ENCODE measurements at regions not wholly inside any gene's neighbourhood (a gene's known extent, or its start where the extent isn't known, plus 50 kb on each side); places are given as distances from the start of the nearest gene placed in this dataset.

DNA sequence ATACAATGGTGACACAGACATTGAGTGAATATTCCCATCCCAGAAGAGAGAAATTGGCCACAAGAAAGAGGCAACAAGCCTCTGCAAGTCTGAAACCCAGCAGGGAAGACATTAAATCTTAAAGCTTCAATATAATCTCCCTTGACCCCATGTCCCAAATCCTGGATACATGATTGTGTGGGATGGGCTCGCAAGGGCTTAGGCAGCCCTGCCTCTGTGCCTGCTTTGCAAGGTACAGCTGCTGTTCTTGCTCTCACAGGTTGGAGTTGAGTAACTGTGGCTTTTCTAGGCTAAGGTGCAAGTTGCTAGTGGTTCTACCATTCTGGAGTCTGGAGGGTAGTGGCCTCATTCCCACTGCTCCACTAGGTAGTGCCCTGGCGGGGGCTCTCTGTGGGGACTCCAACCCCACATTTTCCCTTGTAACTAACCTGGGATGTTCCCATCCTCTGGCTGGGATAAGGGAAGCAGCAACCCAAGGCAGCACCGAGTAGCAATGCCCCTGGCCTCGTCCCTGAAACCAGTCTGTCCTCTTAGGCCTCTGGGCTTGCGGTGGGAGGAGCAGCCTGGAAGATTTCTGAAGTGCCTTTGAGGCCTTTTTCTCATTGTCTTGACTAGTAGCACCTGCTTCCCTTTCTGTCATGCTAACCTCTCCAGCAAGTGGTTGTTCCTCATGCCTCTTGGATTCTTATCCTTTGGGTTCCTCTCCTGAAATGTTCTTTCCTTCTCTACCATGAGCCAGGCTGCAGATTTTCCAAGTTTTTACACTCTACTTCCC lies 90.0 kb downstream of the FAM174B start:
- H3K9me3 Mint-ChIP-seq (ENCODE audit: low read depth) = peaks cover 3% of the 10 kb centered on the region
- H3K4me1 Mint-ChIP-seq (ENCODE audit: low read depth) = peaks cover 5% of the 10 kb centered on the region
- no peak overlapping the region for H3K27ac Mint-ChIP-seq
- DNase-seq (ENCODE audit: low spot score, unreplicated experiment) = no peak
- H3K4me3 Mint-ChIP-seq (ENCODE audit: low read depth) = no peak overlapping the region
- TF ChIP-seq, protein P1, sequence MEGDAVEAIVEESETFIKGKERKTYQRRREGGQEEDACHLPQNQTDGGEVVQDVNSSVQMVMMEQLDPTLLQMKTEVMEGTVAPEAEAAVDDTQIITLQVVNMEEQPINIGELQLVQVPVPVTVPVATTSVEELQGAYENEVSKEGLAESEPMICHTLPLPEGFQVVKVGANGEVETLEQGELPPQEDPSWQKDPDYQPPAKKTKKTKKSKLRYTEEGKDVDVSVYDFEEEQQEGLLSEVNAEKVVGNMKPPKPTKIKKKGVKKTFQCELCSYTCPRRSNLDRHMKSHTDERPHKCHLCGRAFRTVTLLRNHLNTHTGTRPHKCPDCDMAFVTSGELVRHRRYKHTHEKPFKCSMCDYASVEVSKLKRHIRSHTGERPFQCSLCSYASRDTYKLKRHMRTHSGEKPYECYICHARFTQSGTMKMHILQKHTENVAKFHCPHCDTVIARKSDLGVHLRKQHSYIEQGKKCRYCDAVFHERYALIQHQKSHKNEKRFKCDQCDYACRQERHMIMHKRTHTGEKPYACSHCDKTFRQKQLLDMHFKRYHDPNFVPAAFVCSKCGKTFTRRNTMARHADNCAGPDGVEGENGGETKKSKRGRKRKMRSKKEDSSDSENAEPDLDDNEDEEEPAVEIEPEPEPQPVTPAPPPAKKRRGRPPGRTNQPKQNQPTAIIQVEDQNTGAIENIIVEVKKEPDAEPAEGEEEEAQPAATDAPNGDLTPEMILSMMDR (IDR thresholded peaks at IDR 0.05; ENCODE audit: unreplicated experiment) = no peak
- no peaks in the 10 kb centered on the region for H3K36me3 Mint-ChIP-seq (ENCODE audit: insufficient read depth)
- H3K27me3 Mint-ChIP-seq = peaks cover 17% of the 10 kb centered on the region

DNA sequence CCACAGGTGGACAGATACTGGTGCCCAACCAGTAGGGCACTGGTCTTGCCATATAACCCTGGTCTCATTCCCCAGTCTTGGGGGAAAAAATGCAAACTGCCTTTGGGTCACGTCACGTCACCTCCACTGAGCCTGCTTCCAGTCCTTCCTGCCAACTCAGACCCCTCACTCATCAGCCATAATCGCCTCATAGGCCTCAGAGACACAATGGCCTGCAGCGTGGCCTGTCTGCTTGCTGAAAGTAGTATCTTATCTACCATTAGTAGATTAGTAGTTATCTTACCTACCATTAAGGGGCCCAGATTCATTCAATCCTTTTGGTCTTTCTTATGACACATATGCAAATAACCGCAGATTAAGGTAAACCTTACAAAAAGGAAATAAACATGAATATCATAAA lies 93.8 kb downstream of the FAM174B start:
- no peak for DNase-seq (ENCODE audit: low spot score, unreplicated experiment)
- Mint-ChIP-seq H3K9me3 (ENCODE audit: low read depth) (peaks cover 6% of the 10 kb centered on the region), H3K4me3 (ENCODE audit: low read depth) (no peak overlapping the region), H3K27ac (no peak overlapping the region), H3K4me1 (ENCODE audit: low read depth) (peaks cover 5% of the 10 kb centered on the region), H3K36me3 (ENCODE audit: insufficient read depth) (no peaks in the 10 kb centered on the region), H3K27me3 (peaks cover 16% of the 10 kb centered on the region)
- TF ChIP-seq, protein P1 (IDR thresholded peaks at IDR 0.05; ENCODE audit: unreplicated experiment) = no peak

DNA sequence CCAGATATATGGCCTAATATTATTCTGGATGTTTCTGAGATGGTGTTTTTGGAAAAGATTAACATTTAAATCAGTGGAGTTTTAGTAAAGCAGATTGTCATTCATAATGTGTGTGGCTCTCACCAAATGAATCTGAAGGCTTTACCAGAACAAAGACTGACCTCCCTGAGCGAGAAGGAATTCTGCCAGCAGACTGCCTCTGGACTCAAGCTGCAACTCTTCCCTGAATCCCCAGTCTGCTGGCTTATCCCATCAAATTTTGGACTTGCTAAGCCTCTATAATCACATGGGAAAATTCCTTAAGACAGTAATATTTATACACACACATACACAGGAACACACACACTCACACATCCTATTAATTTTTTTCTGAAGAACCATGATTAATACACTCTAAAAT lies 102.3 kb downstream of the FAM174B start:
- TF ChIP-seq, protein P1 (IDR thresholded peaks at IDR 0.05; ENCODE audit: unreplicated experiment) = no peak
- Mint-ChIP-seq H3K27me3 (no peaks in the 10 kb centered on the region), H3K36me3 (ENCODE audit: insufficient read depth) (no peaks in the 10 kb centered on the region), H3K27ac (no peak overlapping the region), H3K9me3 (ENCODE audit: low read depth) (peaks cover 11% of the 10 kb centered on the region), H3K4me1 (ENCODE audit: low read depth) (no peaks in the 10 kb centered on the region), H3K4me3 (ENCODE audit: low read depth) (no peak overlapping the region)
- no peak for DNase-seq (ENCODE audit: low spot score, unreplicated experiment)

DNA sequence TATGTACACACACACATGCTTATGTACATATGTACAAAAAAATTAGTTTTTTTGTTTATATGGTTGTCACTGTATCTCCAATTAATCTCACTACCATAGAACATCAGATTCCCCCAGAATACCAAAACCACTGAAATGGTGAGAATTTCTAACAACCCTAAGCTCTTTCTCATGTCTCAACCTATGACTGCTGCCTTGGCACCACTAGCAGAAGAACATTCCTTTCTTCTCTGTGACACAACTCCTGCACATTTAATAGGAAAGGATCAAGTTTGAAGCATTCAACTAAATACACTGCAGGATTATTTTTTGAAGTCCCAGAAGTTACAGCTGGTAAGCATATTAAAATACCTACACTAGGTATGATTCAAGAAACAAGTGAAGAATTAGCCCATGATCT lies 109.6 kb downstream of the FAM174B start:
- H3K9me3 Mint-ChIP-seq (ENCODE audit: low read depth) = peaks cover 3% of the 10 kb centered on the region
- H3K27me3 Mint-ChIP-seq = peaks cover 2% of the 10 kb centered on the region
- no peaks in the 10 kb centered on the region for H3K4me1 Mint-ChIP-seq (ENCODE audit: low read depth)
- no peak overlapping the region for H3K4me3 Mint-ChIP-seq (ENCODE audit: low read depth)
- H3K27ac Mint-ChIP-seq = no peak overlapping the region
- H3K36me3 Mint-ChIP-seq (ENCODE audit: insufficient read depth) = peaks cover 1% of the 10 kb centered on the region
- TF ChIP-seq, protein P1 (IDR thresholded peaks at IDR 0.05; ENCODE audit: unreplicated experiment) = no peak
- no peak for DNase-seq (ENCODE audit: low spot score, unreplicated experiment)

DNA sequence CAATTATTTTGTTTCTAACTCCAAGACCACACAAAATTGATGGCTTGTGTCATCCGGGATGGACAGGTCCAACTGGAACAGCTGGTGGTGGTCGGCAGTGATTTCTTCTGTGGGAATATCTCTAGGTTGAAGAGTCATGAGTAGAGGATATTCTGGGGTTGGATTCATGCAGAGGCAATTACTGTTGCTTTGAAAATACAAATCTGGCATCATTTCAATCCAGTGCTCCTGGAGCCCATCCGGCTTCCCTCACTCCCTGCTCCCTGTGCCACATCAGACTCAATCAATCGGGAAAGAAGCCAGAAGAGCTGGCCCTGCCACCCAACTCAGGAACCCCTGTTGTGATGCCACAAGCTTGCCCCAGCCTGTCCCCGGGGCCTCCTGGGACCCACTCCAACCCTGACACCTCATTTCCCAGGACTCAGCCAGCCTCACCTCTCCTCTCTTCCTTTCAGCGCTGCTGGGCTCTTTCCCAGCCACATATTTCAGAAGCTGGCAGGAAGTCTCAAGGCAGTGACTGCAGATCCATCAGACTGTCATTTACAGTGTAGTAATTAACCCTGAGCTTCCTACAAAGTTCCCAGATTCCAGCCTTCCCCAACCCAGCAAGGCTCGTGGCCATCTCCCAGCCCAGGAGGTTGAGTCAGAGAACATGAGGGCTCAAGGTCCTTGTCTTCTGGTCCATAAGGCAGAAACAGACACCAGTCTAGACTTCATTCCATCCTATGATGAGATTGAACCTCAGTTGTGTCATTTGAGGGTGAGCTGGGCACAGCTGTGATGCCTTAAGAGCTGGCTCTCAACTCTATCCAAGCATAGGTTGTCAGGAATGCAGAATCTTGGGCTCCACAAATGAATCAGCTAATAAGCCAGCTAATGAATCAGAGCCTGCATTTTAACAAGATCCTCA lies 114.0 kb downstream of the FAM174B start:
- H3K4me1 Mint-ChIP-seq (ENCODE audit: low read depth) = no peaks in the 10 kb centered on the region
- peaks cover 6% of the 10 kb centered on the region for H3K9me3 Mint-ChIP-seq (ENCODE audit: low read depth)
- H3K27me3 Mint-ChIP-seq = peaks cover 2% of the 10 kb centered on the region
- DNase-seq (ENCODE audit: low spot score, unreplicated experiment) = no peak
- no peak overlapping the region for H3K27ac Mint-ChIP-seq
- TF ChIP-seq, protein P1 (IDR thresholded peaks at IDR 0.05; ENCODE audit: unreplicated experiment) = no peak
- peaks cover 1% of the 10 kb centered on the region for H3K36me3 Mint-ChIP-seq (ENCODE audit: insufficient read depth)
- H3K4me3 Mint-ChIP-seq (ENCODE audit: low read depth) = no peak overlapping the region

Measured in progenitor cell of endocrine pancreas (in vitro differentiated cells).